Mesenchymal stem cell (in vitro differentiated cells and primary cell): ENCODE measurements at regions not wholly inside any gene's neighbourhood (a gene's known extent, or its start where the extent isn't known, plus 50 kb on each side); places are given as distances from the start of the nearest gene placed in this dataset.
A peak's percentile ranks its signal among the peaks of the same experiment; 100 is the strongest.

Experiments used
- DNase-seq: peaks from one replicate; pipeline ENCODE4 v3.0.0-alpha.2; 2013
- H2AFZ ChIP-seq: one replicate; pipeline ENCODE4 v1.6.1; 2013; ENCODE audit warnings: low read depth, mild to moderate bottlenecking, control low read depth, inconsistent platforms, low read length, moderate library complexity
- H2AK5ac ChIP-seq: 2 replicates; pipeline ENCODE4 v1.6.1; 2013; ENCODE audit warnings: low read length, moderate library complexity, mild to moderate bottlenecking, inconsistent platforms; ENCODE audit not compliant: severe bottlenecking
- H2BK120ac ChIP-seq: one replicate; pipeline ENCODE4 v1.6.1; 2013; ENCODE audit warnings: low read depth, mild to moderate bottlenecking, inconsistent platforms, low read length, moderate library complexity
- H2BK12ac ChIP-seq, 2 experiments: one replicate each; pipeline ENCODE4 v1.6.1; 2013; ENCODE audit warnings: inconsistent platforms in 2 of 2, low read length in 2 of 2, mild to moderate bottlenecking in 2 of 2, moderate library complexity in 2 of 2, control low read depth in 1 of 2
- H2BK15ac ChIP-seq: one replicate; pipeline ENCODE4 v1.6.1; 2013; ENCODE audit warnings: mild to moderate bottlenecking, low read depth, inconsistent platforms; ENCODE audit not compliant: poor library complexity, severe bottlenecking
- H2BK5ac ChIP-seq: 2 replicates; pipeline ENCODE4 v1.6.1; 2013; ENCODE audit warnings: low read depth, mild to moderate bottlenecking, low read length, control low read depth, inconsistent platforms; ENCODE audit not compliant: poor library complexity, severe bottlenecking
- H3K14ac ChIP-seq, 2 experiments: one replicate each; pipeline ENCODE4 v1.6.1; 2013; ENCODE audit warnings: inconsistent platforms in 2 of 2, low read length in 2 of 2, control low read depth in 1 of 2, mild to moderate bottlenecking in 1 of 2, moderate library complexity in 1 of 2
- H3K18ac ChIP-seq, 2 experiments: one replicate each; pipeline ENCODE4 v1.6.1; 2013; ENCODE audit warnings: inconsistent platforms in 2 of 2, low read length in 2 of 2, control low read depth in 1 of 2, low read depth in 1 of 2, mild to moderate bottlenecking in 1 of 2
- H3K23ac ChIP-seq, 2 experiments: one replicate each; pipeline ENCODE4 v1.6.1; 2013; ENCODE audit warnings: inconsistent platforms in 2 of 2, low read length in 2 of 2, mild to moderate bottlenecking in 2 of 2, moderate library complexity in 2 of 2, control low read depth in 1 of 2
- H3K27ac ChIP-seq: 2 replicates; pipeline ENCODE4 v1.5.1; 2013; ENCODE audit warnings: mild to moderate bottlenecking, moderate library complexity, low read length, control low read depth, inconsistent platforms; ENCODE audit not compliant: poor library complexity, severe bottlenecking
- H3K27me3 ChIP-seq, 2 experiments: 2 replicates each; pipeline versions ENCODE4 v1.6.1 to v1.7.0; 2013; ENCODE audit warnings: low read length in 2 of 2, mild to moderate bottlenecking in 2 of 2, moderate library complexity in 2 of 2, control low read depth in 1 of 2, inconsistent platforms in 1 of 2; ENCODE audit not compliant: control insufficient read depth in 1 of 2, insufficient read depth in 1 of 2
- H3K36me3 ChIP-seq, 2 experiments: 2 replicates each; pipeline versions ENCODE4 v1.6.1 to v1.7.0; 2013; ENCODE audit warnings: low read length in 2 of 2, control low read depth in 1 of 2, inconsistent platforms in 1 of 2, low read depth in 1 of 2, mild to moderate bottlenecking in 1 of 2; ENCODE audit not compliant: insufficient read depth in 2 of 2, control insufficient read depth in 1 of 2
- H3K4ac ChIP-seq, 2 experiments: one replicate each; pipeline ENCODE4 v1.6.1; 2013; ENCODE audit warnings: inconsistent platforms in 2 of 2, low read length in 2 of 2, mild to moderate bottlenecking in 2 of 2, moderate library complexity in 2 of 2, control low read depth in 1 of 2, low read depth in 1 of 2
- H3K4me1 ChIP-seq: 2 replicates; pipeline ENCODE4 v1.6.1; 2013; ENCODE audit warnings: low read depth, low read length, control low read depth; ENCODE audit not compliant: control insufficient read depth, insufficient read depth
- H3K4me2 ChIP-seq: 2 replicates; pipeline ENCODE4 v1.6.1; 2013; ENCODE audit warnings: low read length, mild to moderate bottlenecking, inconsistent platforms; ENCODE audit not compliant: poor library complexity, severe bottlenecking
- H3K4me3 ChIP-seq, 2 experiments: 2 replicates each; pipeline versions ENCODE4 v1.5.1 to v1.7.0; 2013; ENCODE audit warnings: low read length in 2 of 2, mild to moderate bottlenecking in 2 of 2, control low read depth in 1 of 2, low read depth in 1 of 2; ENCODE audit not compliant: insufficient read depth in 1 of 2
- H3K79me1 ChIP-seq: replicated peaks from 2 replicates; pipeline ENCODE4 v1.6.1; 2013; ENCODE audit warnings: mild to moderate bottlenecking, control low read depth, low read length, inconsistent platforms; ENCODE audit not compliant: poor library complexity, severe bottlenecking
- H3K9ac ChIP-seq: 2 replicates; pipeline ENCODE4 v1.7.0; 2013; ENCODE audit warnings: mild to moderate bottlenecking, low read length, moderate library complexity
- H3K9me3 ChIP-seq: 2 replicates; pipeline ENCODE4 v1.7.0; 2013; ENCODE audit warnings: mild to moderate bottlenecking, low read length; ENCODE audit not compliant: control insufficient read depth
- H4K8ac ChIP-seq: one replicate; pipeline ENCODE4 v1.6.1; 2013; ENCODE audit warnings: inconsistent platforms, mild to moderate bottlenecking, low read length, moderate library complexity
- H4K91ac ChIP-seq: one replicate; pipeline ENCODE4 v1.6.1; 2013; ENCODE audit warnings: mild to moderate bottlenecking, low read length, inconsistent platforms
- WGBS: methylation state at CpG from one replicate; pipeline ENCODE4 v1.1.7; 2013; ENCODE audit warnings: mixed read lengths; 5-methylcytosine and 5-hydroxymethylcytosine counted together

- Histone ChIP-seq H3K4me2 (no peak overlapping the region), H3K9me3 (peaks cover 6% of the 10 kb centered on the region), H3K36me3 (no peaks in the 10 kb centered on the region), H3K79me1 (no peaks in the 10 kb centered on the region), H3K23ac (no peak overlapping the region), H3K4me1 (no peaks in the 10 kb centered on the region), H3K4me3 (no peak overlapping the region), H4K91ac (no peak overlapping the region), H2BK5ac (no peak overlapping the region), H3K27me3 (no peaks in the 10 kb centered on the region), H2BK12ac (no peak overlapping the region), H2BK15ac (no peak overlapping the region), H3K14ac (no peak overlapping the region), H3K27ac (no peak overlapping the region), H3K4ac (no peak overlapping the region), H3K9ac (no peak overlapping the region), H4K8ac (no peak overlapping the region), H2AFZ (no peak overlapping the region), H3K18ac (no peak overlapping the region), H2BK120ac (no peak overlapping the region), H2AK5ac (no peak overlapping the region)
- WGBS: 92% methylated on average over 2 of the region's 2 CpGs
- DNase-seq: no peak
Observed at GRCh38 chr15:58287891-58288290, 143.9 kb upstream of the LIPC start.

- Histone ChIP-seq H3K79me1 (no peaks in the 10 kb centered on the region), H2BK15ac (no peak overlapping the region), H3K23ac (no peak overlapping the region), H3K18ac (no peak overlapping the region), H3K9me3 (peaks cover 6% of the 10 kb centered on the region), H2BK5ac (no peak overlapping the region), H3K9ac (no peak overlapping the region), H3K4me1 (peaks cover under 1% of the 10 kb centered on the region), H2BK120ac (no peak overlapping the region), H3K14ac (no peak overlapping the region), H2AK5ac (no peak overlapping the region), H3K4ac (no peak overlapping the region), H3K27me3 (no peaks in the 10 kb centered on the region), H3K4me2 (no peak overlapping the region), H3K4me3 (no peak overlapping the region), H4K91ac (no peak overlapping the region), H3K36me3 (no peaks in the 10 kb centered on the region), H2AFZ (no peak overlapping the region), H2BK12ac (no peak overlapping the region), H4K8ac (no peak overlapping the region), H3K27ac (no peak overlapping the region)
- WGBS: 100% methylated on average over 1 of the region's 3 CpGs
- no peak for DNase-seq
Observed at GRCh38 chr15:58288592-58288991, 143.2 kb upstream of the LIPC start.

DNA sequence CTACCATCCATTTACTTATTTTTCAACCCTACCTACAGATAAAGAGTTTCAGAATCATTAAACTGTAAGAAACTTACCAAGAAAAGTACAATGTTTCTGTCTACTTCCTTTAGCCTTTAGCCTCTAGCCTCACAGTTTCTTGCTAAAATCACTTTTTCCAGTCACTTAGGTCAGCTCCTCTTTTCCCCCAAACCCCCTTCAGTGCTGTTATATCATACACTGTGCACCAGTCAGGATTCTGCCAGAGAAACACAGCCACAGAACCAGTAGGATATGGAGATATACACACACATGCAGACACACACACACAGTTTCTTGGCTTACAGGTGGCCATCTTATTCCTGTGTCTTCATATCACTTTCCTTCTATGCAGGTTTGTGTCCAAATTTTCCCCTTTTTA is 139.9 kb upstream of the LIPC start:
- no peak overlapping the region for H3K9ac ChIP-seq
- H4K91ac ChIP-seq: no peak overlapping the region
- no peaks in the 10 kb centered on the region for H3K36me3 ChIP-seq
- H3K4me2 ChIP-seq: no peak overlapping the region
- no peak overlapping the region for H3K27ac ChIP-seq
- no peak for DNase-seq
- no peak overlapping the region for H2BK15ac ChIP-seq
- H3K14ac ChIP-seq: no peak overlapping the region
- H2AFZ ChIP-seq: no peak overlapping the region
- H3K23ac ChIP-seq: no peak overlapping the region
- H3K4me1 ChIP-seq: peaks cover 1% of the 10 kb centered on the region
- no peak overlapping the region for H3K18ac ChIP-seq
- H3K4me3 ChIP-seq: no peak overlapping the region
- no peaks in the 10 kb centered on the region for H3K27me3 ChIP-seq
- H2BK120ac ChIP-seq: no peak overlapping the region
- no peak overlapping the region for H4K8ac ChIP-seq
- peaks cover 13% of the 10 kb centered on the region for H3K9me3 ChIP-seq
- H3K79me1 ChIP-seq: no peaks in the 10 kb centered on the region
- H2BK12ac ChIP-seq: no peak overlapping the region
- H2BK5ac ChIP-seq: no peak overlapping the region
- no peak overlapping the region for H3K4ac ChIP-seq
- H2AK5ac ChIP-seq: no peak overlapping the region

DNA sequence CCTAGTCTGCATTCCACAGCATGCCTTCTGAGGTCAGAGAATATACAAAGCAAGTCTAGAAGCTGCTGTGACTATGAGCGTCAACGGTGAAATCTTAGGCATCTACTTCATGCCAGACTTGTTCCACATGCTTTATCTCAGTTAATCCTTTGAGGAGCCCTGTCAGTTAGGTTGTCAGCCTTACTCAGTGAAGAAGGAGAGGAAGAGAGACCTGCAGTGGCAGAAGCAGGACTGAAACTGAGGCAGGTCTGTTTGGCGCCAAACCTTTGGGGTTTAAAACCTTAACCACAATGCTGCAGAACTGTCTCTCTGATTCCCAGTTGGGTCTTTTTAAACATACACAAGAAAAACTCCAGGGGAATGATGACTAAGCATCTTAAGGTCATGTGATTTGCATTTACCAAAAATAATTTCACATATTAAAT is 139.0 kb upstream of the LIPC start:
- Histone ChIP-seq H3K4me2 (no peak overlapping the region), H3K9me3 (peaks cover 13% of the 10 kb centered on the region), H3K4ac (no peak overlapping the region), H3K4me3 (no peak overlapping the region), H2BK12ac (no peak overlapping the region), H4K8ac (no peak overlapping the region), H3K4me1 (peaks cover 1% of the 10 kb centered on the region), H3K79me1 (no peaks in the 10 kb centered on the region), H3K27me3 (no peaks in the 10 kb centered on the region), H3K27ac (no peak overlapping the region), H3K14ac (no peak overlapping the region), H3K9ac (no peak overlapping the region), H2BK15ac (no peak overlapping the region), H4K91ac (no peak overlapping the region), H2BK120ac (no peak overlapping the region), H2BK5ac (no peak overlapping the region), H2AK5ac (no peak overlapping the region), H2AFZ (no peak overlapping the region), H3K18ac (no peak overlapping the region), H3K23ac (no peak overlapping the region), H3K36me3 (no peaks in the 10 kb centered on the region)
- 90% methylated on average over 2 of the region's 3 CpGs for WGBS
- peak; percentile 54 for DNase-seq
